A673 (cell line): ENCODE measurements at regions not wholly inside any gene's neighbourhood (a gene's known extent, or its start where the extent isn't known, plus 50 kb on each side); places are given as distances from the start of the nearest gene placed in this dataset.
A peak's percentile ranks its signal among the peaks of the same experiment; 100 is the strongest.

Experiments used
- BruUV-seq: library from RNA; stranded (reverse); fragments of 400-500 nt; replicated peaks from 2 replicates; lab custom pipeline; 2021; lab: Mats Ljungman, UMichigan
- CTCF ChIA-PET: fragments of 300-600 bp; sonication (Branson Sonifier 250); formaldehyde crosslinking; loops from one replicate; lab custom pipeline; 2022; ENCODE audit warnings: antibody characterized with exemption; lab: Charles Lee
- POLR2A ChIA-PET: fragments of 300-600 bp; sonication (Branson Sonifier 250); formaldehyde crosslinking; loops from one replicate; lab custom pipeline; 2022; ENCODE audit warnings: antibody characterized with exemption; ENCODE audit not compliant: low non-redundant PET; lab: Charles Lee
- DNase-seq: peaks from one replicate; pipeline ENCODE4 v3.0.0-alpha.2; 2015; ENCODE audit warnings: low spot score
- H3K27ac ChIP-seq: fragments of 200-600 bp; sonication (generic); 2 replicates; pipeline ENCODE4 v1.5.1; 2016; ENCODE audit warnings: mixed run types, low read depth, mild to moderate bottlenecking, mixed read lengths, antibody characterized with exemption, low read length; ENCODE audit not compliant: poor library complexity, severe bottlenecking
- H3K27me3 ChIP-seq: fragments of 200-600 bp; sonication (generic); replicated peaks from 2 replicates; pipeline ENCODE4 v1.6.1; 2017; ENCODE audit warnings: mixed run types, low read depth, mild to moderate bottlenecking, mixed read lengths, antibody characterized with exemption, low read length; ENCODE audit not compliant: insufficient read depth, poor library complexity
- H3K36me3 ChIP-seq: fragments of 200-600 bp; sonication (generic); 2 replicates; pipeline ENCODE4 v1.6.1; 2016; ENCODE audit warnings: mixed run types, mild to moderate bottlenecking, mixed read lengths, antibody characterized with exemption, low read length; ENCODE audit not compliant: insufficient read depth, poor library complexity, severe bottlenecking
- H3K4me1 ChIP-seq: fragments of 200-600 bp; sonication (generic); 2 replicates; pipeline ENCODE4 v1.6.1; 2017; ENCODE audit warnings: mixed run types, mild to moderate bottlenecking, mixed read lengths, antibody characterized with exemption, low read length; ENCODE audit not compliant: insufficient read depth, poor library complexity, severe bottlenecking
- H3K4me3 ChIP-seq: fragments of 200-600 bp; sonication (generic); 2 replicates; pipeline ENCODE4 v1.5.1; 2016; ENCODE audit warnings: low read depth, mixed run types, mild to moderate bottlenecking, mixed read lengths, low read length; ENCODE audit not compliant: poor library complexity, severe bottlenecking
- H3K9me3 ChIP-seq: fragments of 200-600 bp; sonication (generic); 2 replicates; pipeline ENCODE4 v1.6.1; 2016; ENCODE audit warnings: mixed run types, low read depth, mild to moderate bottlenecking, mixed read lengths, antibody characterized with exemption, low read length; ENCODE audit not compliant: poor library complexity, severe bottlenecking
- CTCF ChIP-seq: fragments of 300-800, 200-600 bp; sonication (generic); conservative IDR thresholded peaks from 2 replicates; pipeline ENCODE4 v1.5.1; 2017; ENCODE audit warnings: low read depth, mild to moderate bottlenecking, antibody characterized with exemption, low read length, moderate library complexity, mixed read lengths
- EZH2 ChIP-seq: fragments of 200-600 bp; sonication (generic); IDR thresholded peaks from 2 replicates; pipeline ENCODE4 v1.6.1; 2017; ENCODE audit warnings: borderline replicate concordance, low read depth, mild to moderate bottlenecking, mixed read lengths, antibody characterized with exemption, low read length; ENCODE audit not compliant: poor library complexity, severe bottlenecking
- intact Hi-C: fragments of 100-400 bp; cut with micrococcal nuclease; formaldehyde crosslinking; loops from one replicate; pipeline ENCODE4 v1.10.0; 2022; ENCODE audit not compliant: unreplicated experiment

GRCh38 chr12:126700096-126700495, 1566.9 kb upstream of the TMEM132C start:
- H3K9me3 ChIP-seq, result no peaks in the 10 kb centered on the region
- ChIA-PET CTCF (no interaction called here), POLR2A (interaction anchor here (0.7 kb wide), 1 partner anchor 9 kb away, joined by 9 read pairs; no protein-coding TSS in a partner anchor)
- TF ChIP-seq CTCF, result no peak
- no peak for TF ChIP-seq EZH2
- no peak overlapping the region for H3K4me3 ChIP-seq
- H3K4me1 ChIP-seq, result peaks cover 7% of the 10 kb centered on the region
- no TSS peak for BruUV-seq
- intact Hi-C loops, result no loop called here
- no peak overlapping the region for H3K27ac ChIP-seq
- H3K27me3 ChIP-seq, result no peaks in the 10 kb centered on the region
- DNase-seq, result no peak
- H3K36me3 ChIP-seq, result no peaks in the 10 kb centered on the region

- H3K27me3 ChIP-seq, result no peaks in the 10 kb centered on the region
- H3K9me3 ChIP-seq, result no peaks in the 10 kb centered on the region
- TF ChIP-seq EZH2 (no peak), CTCF (peak; percentile 48)
- peak; percentile 20 for DNase-seq
- H3K4me1 ChIP-seq, result peaks cover 26% of the 10 kb centered on the region
- no peak overlapping the region for H3K27ac ChIP-seq
- H3K36me3 ChIP-seq, result no peaks in the 10 kb centered on the region
- ChIA-PET POLR2A (no interaction called here), CTCF (no interaction called here)
- intact Hi-C loops, result no loop called here
- no TSS peak for BruUV-seq
- H3K4me3 ChIP-seq, result no peak overlapping the region
These were observed 1562.4 kb upstream of the TMEM132C start for GRCh38 chr12:126704609-126705008.

GRCh38 chr12:126706300-126706699, 1560.7 kb upstream of the TMEM132C start:
- Histone ChIP-seq H3K9me3 (no peaks in the 10 kb centered on the region), H3K36me3 (no peaks in the 10 kb centered on the region), H3K27ac (no peak overlapping the region), H3K27me3 (no peaks in the 10 kb centered on the region), H3K4me1 (peaks cover 26% of the 10 kb centered on the region), H3K4me3 (no peak overlapping the region)
- no TSS peak for BruUV-seq
- POLR2A ChIA-PET, result no interaction called here
- intact Hi-C loops, result loop anchor here (2.0 kb wide), 1 partner anchor 77 kb away; no protein-coding TSS in a partner anchor
- DNase-seq, result no peak
- CTCF ChIA-PET, result interaction anchor here (0.7 kb wide), 1 partner anchor 637 kb away, joined by 3 read pairs; no protein-coding TSS in a partner anchor
- TF ChIP-seq CTCF, result no peak
- no peak for TF ChIP-seq EZH2
